ENCODE measurements at regions not wholly inside any gene's neighbourhood (a gene's known extent, or its start where the extent isn't known, plus 50 kb on each side); places are given as distances from the start of the nearest gene placed in this dataset.

DNA sequence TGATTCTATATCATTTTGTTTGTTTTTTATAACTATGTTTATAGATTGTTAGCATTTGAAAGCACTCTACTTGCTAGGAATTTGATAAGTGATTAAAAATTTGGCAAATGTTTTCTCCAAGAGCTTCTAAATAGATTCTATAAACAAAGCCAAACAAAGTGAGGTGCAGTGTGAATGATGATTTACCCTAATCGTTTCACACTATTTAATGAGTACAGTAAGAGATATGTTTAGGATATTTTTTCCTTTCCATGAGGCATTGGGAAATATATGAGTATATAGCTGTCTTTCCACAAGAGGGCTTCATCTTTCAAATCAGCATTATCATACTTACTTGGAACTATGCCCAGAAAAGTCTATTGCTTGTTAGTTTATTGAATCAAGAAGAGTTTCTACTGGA is 277.0 kb upstream of the BRINP3 start:
- intact Hi-C loops (cut with micrococcal nuclease) (no loop called here), in situ Hi-C loops (cut with MboI) (no loop called here)
- H3K9me1 ChIP-seq (ENCODE audit: control insufficient read depth, insufficient read depth, low read length) = no peaks in the 10 kb centered on the region
- no peak for ATAC-seq
- no peak overlapping the region for H2AFZ ChIP-seq (ENCODE audit: low read depth, low read length)
- H3K9ac ChIP-seq (ENCODE audit: insufficient read depth in 1 of 2, low read depth in 2 of 2, low read length in 2 of 2) = no peak overlapping the region
- H3K4me3 ChIP-seq = no peak overlapping the region
- CTCF ChIA-PET (ENCODE audit: low intra/inter-chr PET ratio) = no interaction called here
- no peak overlapping the region for H3K4me2 ChIP-seq (ENCODE audit: insufficient read depth, low read length)
- H3K27me3 ChIP-seq (ENCODE audit: control insufficient read depth in 2 of 2, insufficient read depth in 2 of 2, low read length in 2 of 2) = no peaks in the 10 kb centered on the region
- BruUV-seq (replicated peaks) = no TSS peak
- no peaks in the 10 kb centered on the region for H4K20me1 ChIP-seq (replicated peaks; ENCODE audit: control insufficient read depth, insufficient read depth, low read length)
- no peaks in the 10 kb centered on the region for H3K4me1 ChIP-seq (replicated peaks in 1 of 2; ENCODE audit: control insufficient read depth in 2 of 2, insufficient read depth in 2 of 2, low read length in 2 of 2)
- WGBS (ENCODE audit: insufficient coverage, low coverage, missing lambda C conversion rate) = 0% methylated on average over 1 of the region's 1 CpG
- no peak overlapping the region for H3K27ac ChIP-seq (ENCODE audit: extremely low read depth, low read depth, low read length)
- H3K79me2 ChIP-seq (ENCODE audit: control insufficient read depth, insufficient read depth, low read length) = no peaks in the 10 kb centered on the region
- no peak for FAIRE-seq
- TF ChIP-seq NFE2 (IDR thresholded peaks at IDR 0.05; ENCODE audit: low read depth) (peak; percentile 65), NFIC (IDR thresholded peaks at IDR 0.05) (peak; percentile 87), POLR2A (conservative IDR thresholded peaks at IDR 0.05) (no peak), CEBPB (tag; IDR thresholded peaks at IDR 0.05) (0 out of 2 replicates have a peak, but pooled peaks have one; percentile 12)
- TF ChIP-seq, protein P1, sequence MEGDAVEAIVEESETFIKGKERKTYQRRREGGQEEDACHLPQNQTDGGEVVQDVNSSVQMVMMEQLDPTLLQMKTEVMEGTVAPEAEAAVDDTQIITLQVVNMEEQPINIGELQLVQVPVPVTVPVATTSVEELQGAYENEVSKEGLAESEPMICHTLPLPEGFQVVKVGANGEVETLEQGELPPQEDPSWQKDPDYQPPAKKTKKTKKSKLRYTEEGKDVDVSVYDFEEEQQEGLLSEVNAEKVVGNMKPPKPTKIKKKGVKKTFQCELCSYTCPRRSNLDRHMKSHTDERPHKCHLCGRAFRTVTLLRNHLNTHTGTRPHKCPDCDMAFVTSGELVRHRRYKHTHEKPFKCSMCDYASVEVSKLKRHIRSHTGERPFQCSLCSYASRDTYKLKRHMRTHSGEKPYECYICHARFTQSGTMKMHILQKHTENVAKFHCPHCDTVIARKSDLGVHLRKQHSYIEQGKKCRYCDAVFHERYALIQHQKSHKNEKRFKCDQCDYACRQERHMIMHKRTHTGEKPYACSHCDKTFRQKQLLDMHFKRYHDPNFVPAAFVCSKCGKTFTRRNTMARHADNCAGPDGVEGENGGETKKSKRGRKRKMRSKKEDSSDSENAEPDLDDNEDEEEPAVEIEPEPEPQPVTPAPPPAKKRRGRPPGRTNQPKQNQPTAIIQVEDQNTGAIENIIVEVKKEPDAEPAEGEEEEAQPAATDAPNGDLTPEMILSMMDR (IDR thresholded peaks at IDR 0.05 in 2 of 3, conservative IDR thresholded peaks at IDR 0.05 in 1 of 3; ENCODE audit: insufficient read depth in 2 of 3, low read depth in 1 of 3, low read length in 3 of 3) = 0 out of 6 replicates have a peak, but pooled peaks of 1 of the 3 experiments have one; percentile 7
- POLR2A ChIA-PET = interaction anchor here (0.6 kb wide), 1 partner anchor 671 kb away, joined by 3 read pairs; no protein-coding TSS in a partner anchor
- no peaks in the 10 kb centered on the region for H3K36me3 ChIP-seq (ENCODE audit: control insufficient read depth, insufficient read depth, low read length)
- DNase-seq (ENCODE audit: extremely low read depth in 1 of 4, low spot score in 3 of 4) = peak in 2 of 4 experiments; percentile 6 to 34
- no peaks in the 10 kb centered on the region; the same call in 1 of the 2 replicates for H3K9me3 ChIP-seq (replicated peaks; ENCODE audit: control insufficient read depth, insufficient read depth, low read depth, low read length)

DNA sequence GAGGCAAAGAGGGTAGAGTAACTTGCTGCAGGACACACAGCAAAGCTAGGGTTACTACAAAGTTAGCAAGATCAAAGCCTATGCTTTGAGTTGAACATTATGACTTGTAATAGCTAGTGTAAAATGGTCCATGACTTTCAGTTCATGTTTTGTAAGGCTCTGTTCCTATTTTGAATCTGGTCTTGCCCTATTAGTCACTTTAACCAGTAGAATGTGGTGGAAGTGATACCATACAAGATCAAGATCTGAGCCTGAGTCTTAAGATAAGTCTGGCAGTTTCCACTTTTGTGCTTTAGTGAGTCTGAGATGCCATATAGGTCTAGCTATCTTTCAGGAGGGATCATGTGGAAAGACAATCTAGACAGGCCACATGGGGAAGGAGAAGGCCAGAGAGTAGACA is 282.1 kb upstream of the BRINP3 start:
- no peaks in the 10 kb centered on the region for H3K36me3 ChIP-seq (ENCODE audit: control insufficient read depth, insufficient read depth, low read length)
- POLR2A ChIA-PET = no interaction called here
- in situ Hi-C loops (cut with MboI) = no loop called here
- no peaks in the 10 kb centered on the region for H3K4me1 ChIP-seq (replicated peaks in 1 of 2; ENCODE audit: control insufficient read depth in 2 of 2, insufficient read depth in 2 of 2, low read length in 2 of 2)
- H3K9me3 ChIP-seq (replicated peaks; ENCODE audit: control insufficient read depth, insufficient read depth, low read depth, low read length) = no peaks in the 10 kb centered on the region; the same call in 1 of the 2 replicates
- no peaks in the 10 kb centered on the region for H4K20me1 ChIP-seq (replicated peaks; ENCODE audit: control insufficient read depth, insufficient read depth, low read length)
- H2AFZ ChIP-seq (ENCODE audit: low read depth, low read length) = no peak overlapping the region
- no peak for ATAC-seq
- intact Hi-C loops (cut with micrococcal nuclease) = no loop called here
- peak in 1 of 4 experiments; percentile 40 for DNase-seq (ENCODE audit: extremely low read depth in 1 of 4, low spot score in 3 of 4)
- H3K9ac ChIP-seq (ENCODE audit: insufficient read depth in 1 of 2, low read depth in 2 of 2, low read length in 2 of 2) = no peak overlapping the region
- CTCF ChIA-PET (ENCODE audit: low intra/inter-chr PET ratio) = no interaction called here
- no peaks in the 10 kb centered on the region for H3K27me3 ChIP-seq (ENCODE audit: control insufficient read depth in 2 of 2, insufficient read depth in 2 of 2, low read length in 2 of 2)
- no peaks in the 10 kb centered on the region for H3K9me1 ChIP-seq (ENCODE audit: control insufficient read depth, insufficient read depth, low read length)
- H3K79me2 ChIP-seq (ENCODE audit: control insufficient read depth, insufficient read depth, low read length) = no peaks in the 10 kb centered on the region
- H3K4me3 ChIP-seq = no peak overlapping the region
- BruUV-seq (replicated peaks) = no TSS peak
- H3K27ac ChIP-seq (ENCODE audit: extremely low read depth, low read depth, low read length) = peak overlapping the region; percentile 6; the same call in 1 of the 3 replicates
- no peak overlapping the region for H3K4me2 ChIP-seq (ENCODE audit: insufficient read depth, low read length)
- no peak for FAIRE-seq
- TF ChIP-seq, protein P2, sequence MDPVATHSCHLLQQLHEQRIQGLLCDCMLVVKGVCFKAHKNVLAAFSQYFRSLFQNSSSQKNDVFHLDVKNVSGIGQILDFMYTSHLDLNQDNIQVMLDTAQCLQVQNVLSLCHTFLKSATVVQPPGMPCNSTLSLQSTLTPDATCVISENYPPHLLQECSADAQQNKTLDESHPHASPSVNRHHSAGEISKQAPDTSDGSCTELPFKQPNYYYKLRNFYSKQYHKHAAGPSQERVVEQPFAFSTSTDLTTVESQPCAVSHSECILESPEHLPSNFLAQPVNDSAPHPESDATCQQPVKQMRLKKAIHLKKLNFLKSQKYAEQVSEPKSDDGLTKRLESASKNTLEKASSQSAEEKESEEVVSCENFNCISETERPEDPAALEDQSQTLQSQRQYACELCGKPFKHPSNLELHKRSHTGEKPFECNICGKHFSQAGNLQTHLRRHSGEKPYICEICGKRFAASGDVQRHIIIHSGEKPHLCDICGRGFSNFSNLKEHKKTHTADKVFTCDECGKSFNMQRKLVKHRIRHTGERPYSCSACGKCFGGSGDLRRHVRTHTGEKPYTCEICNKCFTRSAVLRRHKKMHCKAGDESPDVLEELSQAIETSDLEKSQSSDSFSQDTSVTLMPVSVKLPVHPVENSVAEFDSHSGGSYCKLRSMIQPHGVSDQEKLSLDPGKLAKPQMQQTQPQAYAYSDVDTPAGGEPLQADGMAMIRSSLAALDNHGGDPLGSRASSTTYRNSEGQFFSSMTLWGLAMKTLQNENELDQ (CRISPR knock-in tag; IDR thresholded peaks at IDR 0.05; ENCODE audit: borderline replicate concordance) = no peak
- TF ChIP-seq ELF2 (CRISPR knock-in tag; IDR thresholded peaks at IDR 0.05) (no peak), ZNF696 (CRISPR knock-in tag; conservative IDR thresholded peaks at IDR 0.05) (no peak), FOXM1 (IDR thresholded peaks at IDR 0.05; ENCODE audit: low read depth) (peak; percentile 48; the same call in 1 of the 2 replicates), FOXM1 (CRISPR knock-in tag; IDR thresholded peaks at IDR 0.05; ENCODE audit: low read depth) (no peak), ESRRB (CRISPR knock-in tag; IDR thresholded peaks at IDR 0.05; ENCODE audit: borderline replicate concordance) (no peak), CHCHD3 (CRISPR knock-in tag; IDR thresholded peaks at IDR 0.05) (no peak)
- TF ChIP-seq, protein P3, sequence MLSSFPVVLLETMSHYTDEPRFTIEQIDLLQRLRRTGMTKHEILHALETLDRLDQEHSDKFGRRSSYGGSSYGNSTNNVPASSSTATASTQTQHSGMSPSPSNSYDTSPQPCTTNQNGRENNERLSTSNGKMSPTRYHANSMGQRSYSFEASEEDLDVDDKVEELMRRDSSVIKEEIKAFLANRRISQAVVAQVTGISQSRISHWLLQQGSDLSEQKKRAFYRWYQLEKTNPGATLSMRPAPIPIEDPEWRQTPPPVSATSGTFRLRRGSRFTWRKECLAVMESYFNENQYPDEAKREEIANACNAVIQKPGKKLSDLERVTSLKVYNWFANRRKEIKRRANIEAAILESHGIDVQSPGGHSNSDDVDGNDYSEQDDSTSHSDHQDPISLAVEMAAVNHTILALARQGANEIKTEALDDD (IDR thresholded peaks at IDR 0.05) = 0 out of 2 replicates have a peak, but pooled peaks have one; percentile 27
